ENCODE measurements at regions not wholly inside any gene's neighbourhood (a gene's known extent, or its start where the extent isn't known, plus 50 kb on each side); places are given as distances from the start of the nearest gene placed in this dataset.
"Not testable (repeated sequence)": the region's sequence is repeated elsewhere in the genome, so short reads cannot be mapped to it uniquely, and the experiment has no call there.

DNA sequence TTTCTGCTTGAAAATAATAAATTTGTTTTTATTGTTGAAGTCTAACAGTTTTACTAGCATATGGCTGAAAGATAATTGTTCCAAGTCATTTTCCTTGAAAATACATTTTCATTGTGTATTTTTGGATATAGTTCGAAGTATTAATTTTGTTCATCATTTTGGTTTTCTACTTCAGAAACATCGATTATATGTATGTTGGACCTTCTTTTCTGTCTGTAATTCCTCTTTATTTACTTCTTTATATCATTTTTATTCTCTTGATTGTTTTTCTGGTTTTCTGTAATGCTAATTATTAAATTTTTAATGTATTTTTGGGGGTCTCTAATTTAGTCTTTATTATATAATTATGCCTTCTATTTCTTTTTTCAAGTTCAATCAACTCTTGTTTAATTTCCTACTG lies 407.1 kb upstream of the FRG1 start:
- no peak overlapping the region for H3K27ac ChIP-seq (ENCODE audit: low read depth, low read length)
- TF ChIP-seq, protein P1, sequence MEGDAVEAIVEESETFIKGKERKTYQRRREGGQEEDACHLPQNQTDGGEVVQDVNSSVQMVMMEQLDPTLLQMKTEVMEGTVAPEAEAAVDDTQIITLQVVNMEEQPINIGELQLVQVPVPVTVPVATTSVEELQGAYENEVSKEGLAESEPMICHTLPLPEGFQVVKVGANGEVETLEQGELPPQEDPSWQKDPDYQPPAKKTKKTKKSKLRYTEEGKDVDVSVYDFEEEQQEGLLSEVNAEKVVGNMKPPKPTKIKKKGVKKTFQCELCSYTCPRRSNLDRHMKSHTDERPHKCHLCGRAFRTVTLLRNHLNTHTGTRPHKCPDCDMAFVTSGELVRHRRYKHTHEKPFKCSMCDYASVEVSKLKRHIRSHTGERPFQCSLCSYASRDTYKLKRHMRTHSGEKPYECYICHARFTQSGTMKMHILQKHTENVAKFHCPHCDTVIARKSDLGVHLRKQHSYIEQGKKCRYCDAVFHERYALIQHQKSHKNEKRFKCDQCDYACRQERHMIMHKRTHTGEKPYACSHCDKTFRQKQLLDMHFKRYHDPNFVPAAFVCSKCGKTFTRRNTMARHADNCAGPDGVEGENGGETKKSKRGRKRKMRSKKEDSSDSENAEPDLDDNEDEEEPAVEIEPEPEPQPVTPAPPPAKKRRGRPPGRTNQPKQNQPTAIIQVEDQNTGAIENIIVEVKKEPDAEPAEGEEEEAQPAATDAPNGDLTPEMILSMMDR (IDR thresholded peaks at IDR 0.05; ENCODE audit: low read depth, low read length): no peak
- ChIA-PET CTCF (no interaction called here), POLR2A (no interaction called here)
- no peak for DNase-seq (ENCODE audit: low read depth, low spot score)
- H3K27me3 ChIP-seq (ENCODE audit: control insufficient read depth, insufficient read depth, low read length): no peaks in the 10 kb centered on the region
- peaks cover 35% of the 10 kb centered on the region; the same call in 1 of the 2 replicates for H3K9me3 ChIP-seq (ENCODE audit: control insufficient read depth, insufficient read depth, low read length)
- H3K4me3 ChIP-seq (ENCODE audit: low read depth, low read length): no peak overlapping the region

DNA sequence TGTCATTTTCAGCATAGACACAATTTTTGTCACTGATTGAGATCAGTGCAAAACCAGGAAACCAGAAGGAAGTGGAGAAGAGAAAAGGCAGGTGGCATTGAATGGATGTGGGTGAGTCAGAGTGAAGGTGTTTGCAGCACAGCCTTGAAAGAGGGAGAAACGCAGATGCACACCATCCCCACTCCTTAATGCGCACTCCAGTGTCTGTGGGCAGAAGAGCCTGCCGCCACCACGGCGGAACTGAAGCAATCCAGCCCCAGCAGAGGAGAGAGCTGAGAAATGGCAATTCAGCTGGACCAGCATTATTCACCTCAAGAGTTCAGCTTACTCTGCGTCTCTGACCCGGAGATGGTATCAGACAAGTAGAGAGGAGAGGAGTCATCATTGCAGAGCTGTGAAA lies 393.1 kb upstream of the FRG1 start:
- H3K4me3 ChIP-seq (ENCODE audit: low read depth, low read length): no peak overlapping the region
- H3K27me3 ChIP-seq (ENCODE audit: control insufficient read depth, insufficient read depth, low read length): no peaks in the 10 kb centered on the region
- ChIA-PET POLR2A (no interaction called here), CTCF (no interaction called here)
- TF ChIP-seq, protein P1 (IDR thresholded peaks at IDR 0.05; ENCODE audit: low read depth, low read length): no peak
- no peak for DNase-seq (ENCODE audit: low read depth, low spot score)
- no peak overlapping the region for H3K27ac ChIP-seq (ENCODE audit: low read depth, low read length)
- H3K9me3 ChIP-seq (ENCODE audit: control insufficient read depth, insufficient read depth, low read length): peaks cover 23% of the 10 kb centered on the region

DNA sequence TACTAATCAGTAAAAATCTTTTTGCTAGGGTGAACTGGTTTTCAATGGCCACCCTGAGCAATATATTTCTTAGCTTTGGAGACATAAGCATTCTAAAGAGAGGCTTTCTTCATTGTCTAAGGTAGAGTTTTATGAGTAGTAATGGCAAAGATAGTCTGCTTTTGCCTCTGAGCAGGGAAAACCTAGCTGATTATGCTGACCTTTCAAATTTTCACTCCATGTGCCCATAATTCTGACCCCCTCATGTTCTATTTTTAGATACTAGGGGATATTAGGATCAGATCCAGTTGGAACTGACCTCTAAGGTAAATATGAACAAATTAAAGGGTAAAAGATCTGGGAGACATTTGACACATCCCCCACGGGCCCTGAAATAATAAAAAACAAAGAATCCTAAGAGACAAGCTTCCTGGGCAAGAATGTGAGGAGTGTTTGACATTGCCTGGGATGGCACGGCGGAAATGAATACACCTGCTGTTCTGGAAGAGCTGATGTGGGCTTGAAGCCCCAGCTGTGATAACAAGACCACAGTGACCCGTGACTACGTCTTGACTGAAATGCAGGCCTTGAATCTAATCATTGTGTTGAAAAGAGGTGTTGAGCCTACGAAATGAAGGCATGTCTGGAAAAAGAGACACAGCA lies 392.1 kb upstream of the FRG1 start:
- DNase-seq (ENCODE audit: low read depth, low spot score): no peak
- Histone ChIP-seq H3K9me3 (ENCODE audit: control insufficient read depth, insufficient read depth, low read length) (peaks cover 30% of the 10 kb centered on the region), H3K27ac (ENCODE audit: low read depth, low read length) (no peak overlapping the region), H3K27me3 (ENCODE audit: control insufficient read depth, insufficient read depth, low read length) (no peaks in the 10 kb centered on the region), H3K4me3 (ENCODE audit: low read depth, low read length) (no peak overlapping the region)
- CTCF ChIA-PET: no interaction called here
- TF ChIP-seq, protein P1 (IDR thresholded peaks at IDR 0.05; ENCODE audit: low read depth, low read length): no peak
- POLR2A ChIA-PET: no interaction called here

DNA sequence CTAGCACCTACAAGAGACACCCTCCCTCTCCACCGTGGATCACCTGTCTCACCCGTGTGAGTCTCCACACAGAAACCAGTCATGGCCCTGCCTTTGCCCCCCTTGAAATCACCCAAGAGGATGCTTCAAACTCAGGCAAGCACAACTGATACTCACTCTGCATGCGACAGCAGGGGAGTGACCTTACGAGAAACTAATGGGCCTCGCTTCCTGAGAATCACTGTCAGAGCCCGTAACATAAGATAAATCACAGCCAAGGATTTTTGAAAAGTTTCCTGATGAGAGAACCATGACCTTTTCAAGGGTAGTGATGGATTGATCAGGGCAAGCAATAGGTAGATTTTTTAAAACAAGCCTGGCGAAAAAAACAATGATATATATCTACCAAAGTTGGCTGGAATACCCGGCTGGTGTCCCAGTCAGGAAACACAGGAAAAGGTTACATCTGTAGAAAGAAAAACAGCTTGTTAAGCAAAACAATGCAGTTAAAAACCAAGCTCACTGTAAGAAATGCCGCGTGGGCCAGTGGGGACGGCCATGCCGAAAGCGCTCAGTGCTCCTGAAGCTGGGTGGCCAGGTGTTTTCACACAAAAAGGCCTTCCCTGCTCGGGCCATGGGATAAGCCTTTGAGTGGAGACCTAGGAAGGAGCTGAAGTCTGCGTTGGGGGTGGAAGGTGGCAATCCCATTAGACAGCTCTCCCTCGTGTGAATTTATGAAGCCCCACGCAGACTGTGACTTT lies 388.6 kb upstream of the FRG1 start:
- CTCF ChIA-PET, POLR2A ChIA-PET: not testable (repeated sequence)

DNA sequence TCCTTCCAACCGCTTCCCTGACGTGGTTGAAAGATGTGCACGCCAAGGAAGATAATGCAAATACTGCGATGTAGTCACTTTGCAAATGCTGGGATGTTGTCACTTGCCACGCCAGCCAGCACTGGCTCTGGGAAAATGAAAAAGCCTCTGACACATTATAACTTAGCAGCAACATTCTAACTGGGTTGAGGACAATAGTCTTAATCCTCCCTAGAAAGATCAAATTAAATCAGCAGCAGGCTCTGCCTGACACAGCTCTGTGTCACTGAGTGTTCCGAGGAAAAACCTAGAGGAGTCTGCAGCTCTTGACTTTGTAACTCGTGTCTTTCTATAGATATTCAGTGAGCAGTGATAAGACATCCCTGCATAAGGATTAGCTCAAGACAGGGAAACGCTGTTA lies 380.1 kb upstream of the FRG1 start:
- H3K9me3 ChIP-seq (ENCODE audit: control insufficient read depth, insufficient read depth, low read length); POLR2A ChIA-PET; DNase-seq (ENCODE audit: low read depth, low spot score); H3K27ac ChIP-seq (ENCODE audit: low read depth, low read length); H3K4me3 ChIP-seq (ENCODE audit: low read depth, low read length); CTCF ChIA-PET; H3K27me3 ChIP-seq (ENCODE audit: control insufficient read depth, insufficient read depth, low read length): not testable (repeated sequence)

More for the DNA sequence above, 388.6 kb upstream of the FRG1 start:
- peaks cover 19% of the 10 kb centered on the region for H3K9me3 ChIP-seq (ENCODE audit: control insufficient read depth, insufficient read depth, low read length)
- H3K27me3 ChIP-seq (ENCODE audit: control insufficient read depth, insufficient read depth, low read length); H3K4me3 ChIP-seq (ENCODE audit: low read depth, low read length); H3K27ac ChIP-seq (ENCODE audit: low read depth, low read length); DNase-seq (ENCODE audit: low read depth, low spot score): not testable (repeated sequence)

DNA sequence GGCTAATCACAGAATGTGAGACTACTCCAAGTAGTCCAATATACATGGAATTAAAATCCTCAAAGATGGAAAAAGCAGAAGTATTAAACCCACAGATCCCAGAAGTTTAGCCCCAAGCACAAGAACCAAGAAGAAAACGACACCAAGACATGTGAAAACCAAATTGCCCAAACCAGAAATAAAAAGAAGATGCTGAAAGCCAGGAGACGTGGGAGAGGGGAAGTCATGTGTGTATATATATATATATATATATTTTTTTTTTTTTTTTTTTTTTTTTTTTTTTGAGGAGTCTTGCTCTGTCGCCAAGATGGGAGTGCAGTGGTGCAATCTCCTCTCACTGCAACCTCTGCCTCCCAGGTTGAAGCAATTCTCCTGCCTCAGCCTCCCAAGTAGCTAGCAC lies 376.9 kb upstream of the FRG1 start:
- DNase-seq (ENCODE audit: low read depth, low spot score); H3K27me3 ChIP-seq (ENCODE audit: control insufficient read depth, insufficient read depth, low read length); H3K9me3 ChIP-seq (ENCODE audit: control insufficient read depth, insufficient read depth, low read length); H3K4me3 ChIP-seq (ENCODE audit: low read depth, low read length); CTCF ChIA-PET; H3K27ac ChIP-seq (ENCODE audit: low read depth, low read length); POLR2A ChIA-PET: not testable (repeated sequence)

DNA sequence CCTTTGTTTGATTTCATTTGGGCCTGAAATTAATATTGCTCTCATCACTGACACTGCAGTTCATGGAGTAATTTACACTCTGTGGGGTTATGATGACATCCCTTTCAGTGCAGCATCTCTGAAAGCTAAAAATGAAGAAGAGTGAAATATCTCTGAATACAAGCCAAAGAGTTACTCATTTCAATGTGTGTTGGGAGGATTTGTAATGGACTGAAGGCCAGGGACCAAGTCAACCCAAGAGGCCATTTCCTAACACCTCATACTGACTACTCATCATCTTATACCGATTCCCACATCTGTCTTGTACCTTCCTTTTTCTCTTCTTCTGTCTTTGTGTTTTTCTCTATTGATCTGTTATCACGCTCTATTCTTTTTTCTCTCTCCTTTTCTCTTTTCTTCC lies 374.4 kb upstream of the FRG1 start:
- CTCF ChIA-PET; POLR2A ChIA-PET; H3K9me3 ChIP-seq (ENCODE audit: control insufficient read depth, insufficient read depth, low read length): not testable (repeated sequence)

DNA sequence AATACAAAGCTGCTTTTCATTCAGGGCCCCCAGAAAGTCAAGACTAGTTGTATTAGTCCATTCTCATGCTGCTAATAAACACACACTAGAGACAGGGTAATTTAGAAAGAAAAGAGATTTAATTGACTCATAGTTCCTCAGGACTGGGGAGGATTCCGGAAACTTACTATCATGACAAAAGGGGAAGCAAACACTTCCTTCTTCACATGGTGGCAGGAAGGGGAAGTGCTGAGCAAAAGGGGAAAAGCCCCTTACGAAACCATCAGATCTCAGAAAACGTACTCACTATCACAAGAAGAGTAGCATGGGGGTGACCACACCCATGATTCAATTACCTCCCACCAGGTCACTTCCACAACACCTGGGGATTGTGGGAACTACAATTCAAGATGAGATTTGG lies 373.8 kb upstream of the FRG1 start:
- POLR2A ChIA-PET: not testable (repeated sequence)

More for the DNA sequence above, 374.4 kb upstream of the FRG1 start:
- not testable (repeated sequence) for DNase-seq (ENCODE audit: low read depth, low spot score); H3K27me3 ChIP-seq (ENCODE audit: control insufficient read depth, insufficient read depth, low read length); H3K27ac ChIP-seq (ENCODE audit: low read depth, low read length); H3K4me3 ChIP-seq (ENCODE audit: low read depth, low read length)

DNA sequence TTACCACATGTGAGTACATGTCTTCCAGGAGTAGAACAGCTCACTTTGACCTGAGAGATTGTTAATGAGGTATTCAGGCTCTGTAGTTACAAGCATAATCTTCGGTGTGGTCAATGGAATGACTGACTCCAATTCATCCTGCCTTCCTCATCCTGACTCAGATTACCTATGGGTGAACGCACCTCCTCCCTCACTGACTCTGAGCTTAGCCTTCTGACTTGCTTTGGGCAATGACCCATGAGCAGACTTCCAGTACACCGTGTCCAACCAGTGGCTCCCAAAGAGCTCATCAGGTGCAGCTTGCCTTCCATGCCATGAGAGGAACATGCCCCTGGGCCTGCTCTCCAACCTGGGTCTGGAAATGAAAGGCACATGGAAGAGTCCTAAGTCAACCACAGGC lies 361.0 kb upstream of the FRG1 start:
- H3K9me3 ChIP-seq (ENCODE audit: control insufficient read depth, insufficient read depth, low read length); H3K27me3 ChIP-seq (ENCODE audit: control insufficient read depth, insufficient read depth, low read length); H3K4me3 ChIP-seq (ENCODE audit: low read depth, low read length); CTCF ChIA-PET; DNase-seq (ENCODE audit: low read depth, low spot score); H3K27ac ChIP-seq (ENCODE audit: low read depth, low read length); POLR2A ChIA-PET: not testable (repeated sequence)

More for the DNA sequence above, 373.8 kb upstream of the FRG1 start:
- H3K27me3 ChIP-seq (ENCODE audit: control insufficient read depth, insufficient read depth, low read length); H3K27ac ChIP-seq (ENCODE audit: low read depth, low read length); H3K9me3 ChIP-seq (ENCODE audit: control insufficient read depth, insufficient read depth, low read length); DNase-seq (ENCODE audit: low read depth, low spot score); H3K4me3 ChIP-seq (ENCODE audit: low read depth, low read length); CTCF ChIA-PET: not testable (repeated sequence)

Measured in AG04450 (cell line).